ENCODE measurements at regions not wholly inside any gene's neighbourhood (a gene's known extent, or its start where the extent isn't known, plus 50 kb on each side); places are given as distances from the start of the nearest gene placed in this dataset.

DNA sequence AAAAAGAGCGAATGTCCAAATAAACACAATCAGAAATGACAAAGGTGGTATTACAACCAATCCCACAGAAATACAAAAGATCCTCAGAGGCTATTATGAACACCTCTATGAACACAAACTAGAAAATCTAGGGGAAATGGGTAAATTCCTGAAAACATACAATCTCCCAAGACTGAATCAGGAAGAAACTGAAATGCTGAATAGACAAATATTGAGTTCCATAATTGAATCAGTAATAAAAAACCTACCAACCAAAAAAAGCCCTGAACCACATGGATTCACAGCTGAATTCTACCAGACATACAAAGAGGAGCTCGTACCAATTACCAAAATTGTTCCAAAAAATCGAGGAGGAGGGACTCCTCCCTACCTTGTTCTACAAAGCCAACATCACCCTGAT is 56.1 kb upstream of the ZNF800 start:
- WGBS (ENCODE audit: insufficient coverage): 83% methylated on average over 2 of the region's 3 CpGs

DNA sequence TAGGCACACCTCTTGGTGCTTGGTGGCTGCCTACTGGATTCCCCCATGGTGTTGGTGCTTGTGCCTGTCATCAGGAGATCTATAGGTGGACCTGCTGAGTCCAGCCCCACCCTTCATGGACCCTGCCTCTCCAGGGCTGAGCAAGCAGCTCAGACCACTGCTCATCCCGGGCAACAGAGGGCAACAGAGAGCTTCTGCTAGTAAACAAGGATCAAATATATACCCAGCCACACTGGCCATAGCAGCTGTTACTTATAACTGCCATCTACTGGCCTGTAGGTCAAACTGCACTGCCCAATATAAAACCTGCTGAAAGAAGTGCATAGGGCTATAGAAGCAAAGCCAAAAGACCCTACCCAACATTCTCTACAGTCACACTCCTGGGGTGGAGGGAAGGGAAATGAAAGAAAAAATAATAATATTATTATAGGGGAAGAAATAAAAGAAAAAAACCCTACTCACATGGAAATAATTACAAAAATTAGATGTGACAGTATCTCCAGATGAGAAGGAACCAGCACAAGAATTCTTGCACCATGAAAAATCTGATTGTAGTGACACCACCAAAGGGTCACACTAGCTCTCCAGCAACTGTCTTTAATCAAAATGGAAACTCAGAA is 54.9 kb upstream of the ZNF800 start:
- Mint-ChIP-seq H3K27me3 (peaks cover 58% of the 10 kb centered on the region), H3K27ac (peak overlapping the region; percentile 71), H3K4me1 (peaks cover 3% of the 10 kb centered on the region), H3K9me3 (ENCODE audit: insufficient read depth) (no peaks in the 10 kb centered on the region), H3K4me3 (no peak overlapping the region)
- no peak overlapping the region for H3K9ac ChIP-seq (ENCODE audit: low read length)
- H4K20me1 ChIP-seq (ENCODE audit: control insufficient read depth, insufficient read depth, low read length, poor library complexity, severe bottlenecking): no peaks in the 10 kb centered on the region
- DNase-seq (peak; percentile 84), ATAC-seq (ENCODE audit: low read depth) (peak; percentile 100)
- H2AFZ ChIP-seq (ENCODE audit: insufficient read depth, low read depth, low read length, poor library complexity, severe bottlenecking): no peak overlapping the region
- POLR2A ChIA-PET: interaction anchor here (0.9 to 1.5 kb wide), 2 partner anchors 55 to 138 kb away, joined by 3 to 7 read pairs; partner anchors contain the start of genes GCC1 and ZNF800
- H3K9me3 ChIP-seq (ENCODE audit: control extremely low read depth in 1 of 3, control insufficient read depth in 2 of 3, insufficient read depth in 1 of 3, low read length in 2 of 3): peaks cover 1 to 21% (median 8%) of the 10 kb centered on the region in 3 donors
- peaks cover 0 to 4% of the 10 kb centered on the region in 2 donors for H3K4me1 ChIP-seq (ENCODE audit: control insufficient read depth in 2 of 2, insufficient read depth in 2 of 2, low read length in 2 of 2)
- TF ChIP-seq EZH2 (IDR thresholded peaks at IDR 0.05; ENCODE audit: borderline replicate concordance, insufficient read depth, low read depth, low read length, poor library complexity, severe bottlenecking): no peak
- TF ChIP-seq, protein P1, sequence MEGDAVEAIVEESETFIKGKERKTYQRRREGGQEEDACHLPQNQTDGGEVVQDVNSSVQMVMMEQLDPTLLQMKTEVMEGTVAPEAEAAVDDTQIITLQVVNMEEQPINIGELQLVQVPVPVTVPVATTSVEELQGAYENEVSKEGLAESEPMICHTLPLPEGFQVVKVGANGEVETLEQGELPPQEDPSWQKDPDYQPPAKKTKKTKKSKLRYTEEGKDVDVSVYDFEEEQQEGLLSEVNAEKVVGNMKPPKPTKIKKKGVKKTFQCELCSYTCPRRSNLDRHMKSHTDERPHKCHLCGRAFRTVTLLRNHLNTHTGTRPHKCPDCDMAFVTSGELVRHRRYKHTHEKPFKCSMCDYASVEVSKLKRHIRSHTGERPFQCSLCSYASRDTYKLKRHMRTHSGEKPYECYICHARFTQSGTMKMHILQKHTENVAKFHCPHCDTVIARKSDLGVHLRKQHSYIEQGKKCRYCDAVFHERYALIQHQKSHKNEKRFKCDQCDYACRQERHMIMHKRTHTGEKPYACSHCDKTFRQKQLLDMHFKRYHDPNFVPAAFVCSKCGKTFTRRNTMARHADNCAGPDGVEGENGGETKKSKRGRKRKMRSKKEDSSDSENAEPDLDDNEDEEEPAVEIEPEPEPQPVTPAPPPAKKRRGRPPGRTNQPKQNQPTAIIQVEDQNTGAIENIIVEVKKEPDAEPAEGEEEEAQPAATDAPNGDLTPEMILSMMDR (IDR thresholded peaks at IDR 0.05): peak; percentile 94
- no peaks in the 10 kb centered on the region for H3K79me2 ChIP-seq (ENCODE audit: control insufficient read depth, insufficient read depth, low read length)
- H3K27ac ChIP-seq (ENCODE audit: low read length in 2 of 2): no peak overlapping the region
- peaks cover 0 to 20% (median 7%) of the 10 kb centered on the region in 4 experiments for H3K27me3 ChIP-seq (replicated peaks in 1 of 4; ENCODE audit: control extremely low read depth in 1 of 4, control insufficient read depth in 3 of 4, insufficient read depth in 4 of 4, low read length in 3 of 4)
- intact Hi-C loops (cut with micrococcal nuclease): loop anchor here (1.0 to 5.0 kb wide), 5 partner anchors 30 to 204 kb away; partner anchors contain the start of gene GRM8
- 0% methylated on average over 1 of the region's 1 CpG for WGBS (ENCODE audit: insufficient coverage)
- H3K4me3 ChIP-seq (ENCODE audit: control extremely low read depth in 1 of 5, extremely low read depth in 1 of 5, insufficient read depth in 1 of 5, low read depth in 2 of 5, low read length in 4 of 5): no peak overlapping the region
- H3K4me2 ChIP-seq (replicated peaks; ENCODE audit: low read depth, low read length, poor library complexity, severe bottlenecking): no peak overlapping the region
- no peaks in the 10 kb centered on the region for H3K36me3 ChIP-seq (replicated peaks in 1 of 2; ENCODE audit: control extremely low read depth in 1 of 2, control insufficient read depth in 1 of 2, extremely low read depth in 1 of 2, insufficient read depth in 2 of 2, low read length in 1 of 2)
- CTCF ChIA-PET: interaction anchor here (0.6 to 4.3 kb wide), 36 partner anchors 8 to 762 kb away, joined by 3 to 93 read pairs (median 4); partner anchors contain the start of gene ZNF800

More for the DNA sequence above, 56.1 kb upstream of the ZNF800 start:
- Histone ChIP-seq H3K4me2 (replicated peaks; ENCODE audit: low read depth, low read length, poor library complexity, severe bottlenecking) (no peak overlapping the region), H3K4me1 (ENCODE audit: control insufficient read depth in 2 of 2, insufficient read depth in 2 of 2, low read length in 2 of 2) (peaks cover 0 to 4% of the 10 kb centered on the region in 2 donors), H4K20me1 (ENCODE audit: control insufficient read depth, insufficient read depth, low read length, poor library complexity, severe bottlenecking) (no peaks in the 10 kb centered on the region), H3K9ac (ENCODE audit: low read length) (no peak overlapping the region), H3K9me3 (ENCODE audit: control extremely low read depth in 1 of 3, control insufficient read depth in 2 of 3, insufficient read depth in 1 of 3, low read length in 2 of 3) (peaks cover 1 to 21% (median 8%) of the 10 kb centered on the region in 3 donors), H3K36me3 (replicated peaks in 1 of 2; ENCODE audit: control extremely low read depth in 1 of 2, control insufficient read depth in 1 of 2, extremely low read depth in 1 of 2, insufficient read depth in 2 of 2, low read length in 1 of 2) (no peaks in the 10 kb centered on the region), H3K79me2 (ENCODE audit: control insufficient read depth, insufficient read depth, low read length) (no peaks in the 10 kb centered on the region), H2AFZ (ENCODE audit: insufficient read depth, low read depth, low read length, poor library complexity, severe bottlenecking) (no peak overlapping the region), H3K27ac (ENCODE audit: low read length in 2 of 2) (no peak overlapping the region), H3K27me3 (replicated peaks in 1 of 4; ENCODE audit: control extremely low read depth in 1 of 4, control insufficient read depth in 3 of 4, insufficient read depth in 4 of 4, low read length in 3 of 4) (peaks cover 0 to 20% (median 9%) of the 10 kb centered on the region in 4 experiments), H3K4me3 (ENCODE audit: control extremely low read depth in 1 of 5, extremely low read depth in 1 of 5, insufficient read depth in 1 of 5, low read depth in 2 of 5, low read length in 4 of 5) (no peak overlapping the region)
- peaks cover 52% of the 10 kb centered on the region for H3K27me3 Mint-ChIP-seq
- intact Hi-C loops (cut with micrococcal nuclease): loop anchor here (5.0 kb wide), 1 partner anchor 196 kb away; the partner anchor contains the start of gene GRM8
- DNase-seq (no peak), ATAC-seq (ENCODE audit: low read depth) (no peak)
- ChIA-PET POLR2A (no interaction called here), CTCF (interaction anchor here (0.9 to 4.3 kb wide), 15 partner anchors 9 to 646 kb away, joined by 3 to 93 read pairs (median 8); partner anchors contain the start of gene ZNF800)
- no peak for TF ChIP-seq EZH2 (IDR thresholded peaks at IDR 0.05; ENCODE audit: borderline replicate concordance, insufficient read depth, low read depth, low read length, poor library complexity, severe bottlenecking)
- TF ChIP-seq, protein P1 (IDR thresholded peaks at IDR 0.05): no peak
- H3K9me3 Mint-ChIP-seq (ENCODE audit: insufficient read depth): no peaks in the 10 kb centered on the region
- H3K27ac Mint-ChIP-seq: no peak overlapping the region
- no peak overlapping the region for H3K4me3 Mint-ChIP-seq
- peaks cover 3% of the 10 kb centered on the region for H3K4me1 Mint-ChIP-seq

All from B cell (primary cell).